HAP-1 (cell line): ENCODE measurements at regions not wholly inside any gene's neighbourhood (a gene's known extent, or its start where the extent isn't known, plus 50 kb on each side); places are given as distances from the start of the nearest gene placed in this dataset.

Source experiments
- DNase-seq, 2 experiments: peaks; one replicate each; pipeline ENCODE4 v3.0.0-alpha.2; 2016 to 2020; ENCODE audit warnings: low spot score in 2 of 2
- H3K27me3 ChIP-seq: fragments of 250-450 bp; sonication (Bioruptor Pico); 2 replicates; pipeline ENCODE4 v1.5.1; 2020; ENCODE audit warnings: low read depth, mild to moderate bottlenecking, moderate library complexity
- H3K36me3 ChIP-seq: fragments of 250-450 bp; sonication (Bioruptor Pico); replicated peaks from 2 replicates; pipeline ENCODE4 v1.5.1; 2020; ENCODE audit warnings: mild to moderate bottlenecking
- H3K4me1 ChIP-seq: fragments of 250-450 bp; sonication (Bioruptor Pico); 2 replicates; pipeline ENCODE4 v1.5.1; 2020; ENCODE audit warnings: mild to moderate bottlenecking
- H3K4me3 ChIP-seq: fragments of 250-450 bp; sonication (Bioruptor Pico); 2 replicates; pipeline ENCODE4 v1.5.1; 2020; ENCODE audit warnings: mild to moderate bottlenecking, moderate library complexity
- H3K9me3 ChIP-seq: fragments of 250-450 bp; sonication (Bioruptor Pico); 2 replicates; pipeline ENCODE4 v1.5.1; 2020; ENCODE audit warnings: mild to moderate bottlenecking, moderate library complexity
- in situ Hi-C: fragments of 300-500 bp; cut with MboI; formaldehyde crosslinking; loops from 3 replicates; pipeline ENCODE4 v1.14.3; 2020; ENCODE audit warnings: low sequenced_read_pairs, inconsistent platforms, mixed read lengths

DNA sequence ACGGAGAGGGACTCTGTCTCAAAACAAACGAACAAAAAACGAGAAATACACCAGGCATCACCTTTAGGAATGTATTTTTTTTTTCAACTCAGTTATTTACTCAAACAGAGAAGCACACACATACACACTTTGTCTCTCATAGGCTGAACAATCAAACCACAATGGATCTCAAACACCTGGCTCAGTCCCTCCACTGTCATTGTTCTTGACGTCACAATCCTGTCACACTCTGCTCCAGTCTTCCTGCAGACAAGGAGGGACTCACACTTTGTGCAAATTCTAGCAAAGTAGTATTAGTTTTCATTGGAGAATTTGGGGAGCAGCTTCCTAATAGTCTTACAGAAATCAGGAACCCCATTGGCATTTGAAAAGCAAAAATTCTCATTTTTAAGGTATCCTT, 727.8 kb downstream of the BCL11B start:
- no peaks in the 10 kb centered on the region for H3K36me3 ChIP-seq
- no peaks in the 10 kb centered on the region for H3K27me3 ChIP-seq
- no peak for DNase-seq
- no peak overlapping the region for H3K4me3 ChIP-seq
- no peaks in the 10 kb centered on the region for H3K4me1 ChIP-seq
- in situ Hi-C loops, result no loop called here
- no peaks in the 10 kb centered on the region for H3K9me3 ChIP-seq

DNA sequence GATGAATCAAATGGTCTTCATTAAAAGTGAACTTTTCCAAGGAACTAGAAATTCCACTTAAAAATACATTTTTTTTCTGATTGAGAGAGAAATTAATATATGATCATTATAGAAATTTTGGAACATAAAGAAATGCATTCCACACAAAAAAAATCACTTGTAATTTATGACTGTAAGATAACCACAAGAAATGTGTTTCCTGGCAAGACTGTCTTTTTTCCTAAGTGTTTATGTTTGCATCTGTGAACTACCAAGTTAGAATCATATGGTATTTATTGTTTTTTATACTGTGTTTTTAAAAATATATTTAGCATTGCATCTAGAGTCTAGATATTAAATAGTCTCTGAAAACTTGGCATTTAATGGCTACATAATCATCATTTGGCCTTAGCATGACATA, 726.8 kb downstream of the BCL11B start:
- no peaks in the 10 kb centered on the region for H3K9me3 ChIP-seq
- H3K4me3 ChIP-seq, result no peak overlapping the region
- no peaks in the 10 kb centered on the region for H3K4me1 ChIP-seq
- DNase-seq, result no peak
- in situ Hi-C loops, result no loop called here
- no peaks in the 10 kb centered on the region for H3K36me3 ChIP-seq
- no peaks in the 10 kb centered on the region for H3K27me3 ChIP-seq

- in situ Hi-C loops, result no loop called here
Measured at GRCh38 chr14:98548071-98548686, 723.8 kb downstream of the BCL11B start.

DNA sequence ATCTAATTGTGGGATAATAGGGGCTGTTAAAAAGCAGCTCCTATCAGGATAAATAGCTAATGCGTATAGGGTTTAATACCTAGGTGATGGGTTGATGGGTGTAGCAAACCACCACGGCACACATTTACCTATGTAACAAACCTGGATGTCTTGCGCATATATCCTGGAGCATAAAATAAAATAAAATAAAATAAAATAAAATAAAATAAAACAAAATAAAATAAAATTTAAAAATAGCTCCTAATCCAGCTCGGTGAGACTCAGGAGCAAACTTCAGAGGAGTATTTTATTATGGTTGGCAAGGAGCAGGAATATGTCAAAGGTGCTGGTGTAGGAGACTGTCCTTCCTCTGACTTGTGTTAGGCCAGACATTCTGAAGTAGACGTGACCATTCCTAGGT, 721.0 kb downstream of the BCL11B start:
- Histone ChIP-seq H3K9me3 (no peaks in the 10 kb centered on the region), H3K4me1 (no peaks in the 10 kb centered on the region), H3K27me3 (no peaks in the 10 kb centered on the region), H3K4me3 (no peak overlapping the region), H3K36me3 (no peaks in the 10 kb centered on the region)
- in situ Hi-C loops, result no loop called here
- DNase-seq, result no peak

More at GRCh38 chr14:98548071-98548686, 723.8 kb downstream of the BCL11B start:
- no peaks in the 10 kb centered on the region for H3K4me1 ChIP-seq
- no peaks in the 10 kb centered on the region for H3K36me3 ChIP-seq
- no peaks in the 10 kb centered on the region for H3K27me3 ChIP-seq
- no peak overlapping the region for H3K4me3 ChIP-seq
- DNase-seq, result no peak
- no peaks in the 10 kb centered on the region for H3K9me3 ChIP-seq

GRCh38 chr14:98555440-98555839, 716.6 kb downstream of the BCL11B start:
- Histone ChIP-seq H3K9me3 (no peaks in the 10 kb centered on the region), H3K4me3 (no peak overlapping the region), H3K4me1 (no peaks in the 10 kb centered on the region), H3K36me3 (no peaks in the 10 kb centered on the region), H3K27me3 (no peaks in the 10 kb centered on the region)
- DNase-seq, result no peak
- in situ Hi-C loops, result no loop called here

DNA sequence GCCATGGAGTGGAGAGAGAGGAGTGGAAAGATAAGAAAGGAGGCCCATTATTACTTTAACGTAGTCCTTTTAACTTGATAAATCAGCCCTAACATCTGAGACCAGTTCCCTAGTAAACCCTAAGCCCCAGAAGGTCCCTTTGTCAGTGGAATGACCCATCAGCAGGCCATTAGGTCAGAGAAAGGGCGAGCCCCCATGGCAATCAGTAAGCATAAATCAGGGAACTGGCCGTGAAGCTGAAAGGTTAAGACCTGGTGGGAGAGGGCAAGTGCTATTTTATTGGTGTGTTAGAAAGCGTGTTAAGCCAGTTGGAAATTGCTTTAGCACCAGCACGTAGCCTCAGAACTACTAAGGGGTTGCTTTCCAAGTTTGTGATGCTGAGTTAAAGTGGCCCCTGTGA, 708.0 kb downstream of the BCL11B start:
- no peak for DNase-seq
- Histone ChIP-seq H3K27me3 (no peaks in the 10 kb centered on the region), H3K9me3 (no peaks in the 10 kb centered on the region), H3K36me3 (no peaks in the 10 kb centered on the region), H3K4me1 (no peaks in the 10 kb centered on the region), H3K4me3 (no peak overlapping the region)
- in situ Hi-C loops, result no loop called here

DNA sequence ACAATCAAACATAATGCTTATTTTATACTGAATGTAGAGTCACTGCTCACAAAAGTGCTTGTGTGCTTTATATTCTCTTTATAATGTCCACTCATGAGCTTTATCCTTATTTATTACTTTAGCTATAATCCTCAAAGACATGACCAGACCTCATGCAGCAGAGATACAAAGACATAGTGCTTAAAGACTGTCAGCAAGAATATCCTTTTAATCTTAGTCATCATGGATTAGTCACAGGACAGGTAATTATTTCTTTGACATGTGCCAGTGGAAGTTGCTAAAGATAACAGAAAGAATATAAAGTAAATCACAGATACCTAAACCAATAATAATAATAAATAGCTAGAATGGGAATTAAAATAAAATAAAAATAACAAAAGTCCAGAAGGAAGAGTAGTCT, 707.5 kb downstream of the BCL11B start:
- Histone ChIP-seq H3K4me3 (no peak overlapping the region), H3K27me3 (no peaks in the 10 kb centered on the region), H3K9me3 (no peaks in the 10 kb centered on the region), H3K4me1 (no peaks in the 10 kb centered on the region), H3K36me3 (no peaks in the 10 kb centered on the region)
- in situ Hi-C loops, result no loop called here
- no peak for DNase-seq

GRCh38 chr14:98571104-98571503, 700.9 kb downstream of the BCL11B start:
- no peaks in the 10 kb centered on the region for H3K4me1 ChIP-seq
- no peak for DNase-seq
- H3K36me3 ChIP-seq, result no peaks in the 10 kb centered on the region
- no peaks in the 10 kb centered on the region for H3K27me3 ChIP-seq
- H3K9me3 ChIP-seq, result no peaks in the 10 kb centered on the region
- in situ Hi-C loops, result no loop called here
- H3K4me3 ChIP-seq, result no peak overlapping the region

GRCh38 chr14:98573082-98573481, 698.9 kb downstream of the BCL11B start:
- in situ Hi-C loops, result no loop called here
- H3K27me3 ChIP-seq, result no peaks in the 10 kb centered on the region
- no peaks in the 10 kb centered on the region for H3K4me1 ChIP-seq
- no peaks in the 10 kb centered on the region for H3K36me3 ChIP-seq
- H3K9me3 ChIP-seq, result no peaks in the 10 kb centered on the region
- H3K4me3 ChIP-seq, result no peak overlapping the region
- no peak for DNase-seq

DNA sequence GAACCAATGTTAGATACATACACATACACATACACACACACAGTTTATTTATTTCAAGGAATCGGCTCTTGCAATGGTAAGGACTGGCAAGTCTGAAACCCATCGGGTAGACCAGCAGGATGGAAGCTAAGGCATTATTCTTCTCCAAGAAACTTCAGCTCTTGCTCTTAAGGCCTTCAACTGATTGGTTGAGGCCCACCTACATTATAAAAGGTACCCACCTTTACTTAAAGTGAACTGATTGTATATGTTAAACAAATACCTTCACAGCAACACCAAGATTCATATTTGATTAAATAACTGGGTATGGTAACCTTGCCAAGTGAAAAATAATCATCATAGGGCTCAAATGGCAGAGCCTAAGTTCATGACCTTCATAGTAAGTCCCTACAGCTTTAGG, 695.5 kb downstream of the BCL11B start:
- H3K9me3 ChIP-seq, result no peaks in the 10 kb centered on the region
- H3K36me3 ChIP-seq, result no peaks in the 10 kb centered on the region
- no peak overlapping the region for H3K4me3 ChIP-seq
- no peaks in the 10 kb centered on the region for H3K27me3 ChIP-seq
- no peaks in the 10 kb centered on the region for H3K4me1 ChIP-seq
- no peak for DNase-seq
- in situ Hi-C loops, result no loop called here

- DNase-seq, result no peak
- Histone ChIP-seq H3K9me3 (no peaks in the 10 kb centered on the region), H3K4me3 (no peak overlapping the region), H3K36me3 (no peaks in the 10 kb centered on the region), H3K4me1 (no peaks in the 10 kb centered on the region), H3K27me3 (no peaks in the 10 kb centered on the region)
- in situ Hi-C loops, result no loop called here
Measured at GRCh38 chr14:98578204-98578603, 693.8 kb downstream of the BCL11B start.

DNA sequence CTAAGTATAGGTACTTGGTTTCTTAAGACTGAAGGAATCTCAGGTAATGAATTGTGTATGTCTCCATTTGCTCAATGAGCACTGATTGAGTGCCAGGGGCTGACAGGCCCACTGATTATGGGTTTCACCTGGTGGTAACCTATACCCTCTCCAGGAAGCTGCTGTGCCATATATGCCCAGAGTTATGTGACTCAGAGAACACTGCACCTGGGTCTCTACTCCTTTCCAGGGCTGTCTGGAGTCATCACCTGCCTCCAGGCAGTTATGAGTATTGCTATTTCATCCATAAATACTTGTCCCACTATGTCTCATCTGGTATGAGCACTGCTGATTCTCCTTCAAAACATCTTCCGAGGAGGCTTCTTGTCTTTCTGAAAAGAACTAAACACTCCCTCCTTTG, 692.9 kb downstream of the BCL11B start:
- Histone ChIP-seq H3K27me3 (no peaks in the 10 kb centered on the region), H3K4me1 (no peaks in the 10 kb centered on the region), H3K36me3 (no peaks in the 10 kb centered on the region), H3K9me3 (no peaks in the 10 kb centered on the region), H3K4me3 (no peak overlapping the region)
- no peak for DNase-seq
- in situ Hi-C loops, result no loop called here

- DNase-seq, result peak in 1 of 2 experiments; percentile 13
- Histone ChIP-seq H3K27me3 (no peaks in the 10 kb centered on the region), H3K36me3 (no peaks in the 10 kb centered on the region), H3K4me1 (no peaks in the 10 kb centered on the region), H3K4me3 (no peak overlapping the region), H3K9me3 (no peaks in the 10 kb centered on the region)
- in situ Hi-C loops, result no loop called here
Measured at GRCh38 chr14:98580131-98580678, 691.8 kb downstream of the BCL11B start.

- H3K9me3 ChIP-seq, result no peaks in the 10 kb centered on the region
- H3K4me1 ChIP-seq, result no peaks in the 10 kb centered on the region
- DNase-seq, result no peak
- in situ Hi-C loops, result no loop called here
- H3K4me3 ChIP-seq, result no peak overlapping the region
- no peaks in the 10 kb centered on the region for H3K27me3 ChIP-seq
- H3K36me3 ChIP-seq, result no peaks in the 10 kb centered on the region
Measured at GRCh38 chr14:98582276-98582675, 689.7 kb downstream of the BCL11B start.

DNA sequence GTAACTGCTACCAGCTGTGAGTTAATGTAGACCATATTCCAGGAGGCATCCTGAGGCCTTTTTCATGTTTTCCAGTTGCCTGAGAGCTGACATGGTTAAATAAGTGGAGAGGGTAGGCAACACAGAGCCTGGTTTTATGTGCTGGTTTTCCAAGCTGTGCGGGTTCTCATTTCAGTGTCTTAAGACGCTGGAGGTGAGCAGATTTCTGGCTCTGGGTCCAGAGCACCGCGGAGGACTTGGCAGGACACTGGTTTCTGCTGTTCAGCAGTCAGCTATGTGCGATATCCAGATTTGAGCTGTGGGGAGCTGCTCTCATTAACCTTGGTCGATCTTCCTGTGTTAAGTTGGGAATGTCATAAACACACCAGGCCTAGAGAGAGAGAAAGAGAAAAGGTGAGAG, 680.8 kb downstream of the BCL11B start:
- no peaks in the 10 kb centered on the region for H3K4me1 ChIP-seq
- DNase-seq, result no peak
- H3K27me3 ChIP-seq, result no peaks in the 10 kb centered on the region
- H3K9me3 ChIP-seq, result no peaks in the 10 kb centered on the region
- H3K36me3 ChIP-seq, result no peaks in the 10 kb centered on the region
- in situ Hi-C loops, result no loop called here
- no peak overlapping the region for H3K4me3 ChIP-seq
